SK-N-SH (cell line): ENCODE measurements at regions not wholly inside any gene's neighbourhood (a gene's known extent, or its start where the extent isn't known, plus 50 kb on each side); places are given as distances from the start of the nearest gene placed in this dataset.

Experiments
- EP300 ChIP-seq, 2 experiments: IDR thresholded peaks; 2 replicates each; pipeline versions ENCODE4 v1.4.0 to v1.6.1; 2012; ENCODE audit warnings: borderline replicate concordance in 1 of 2, low read depth in 1 of 2, low read length in 1 of 2
- GATA2 ChIP-seq: sonication (generic); formaldehyde crosslinking; IDR thresholded peaks from 2 replicates; pipeline ENCODE4 v1.5.0; 2020; ENCODE audit warnings: mild to moderate bottlenecking, missing genetic modification reagents
- NRF1 ChIP-seq: IDR thresholded peaks from 2 replicates; pipeline ENCODE4 v1.6.1; 2012; ENCODE audit warnings: low read depth, mild to moderate bottlenecking, low read length
- POLR2AphosphoS5 ChIP-seq: IDR thresholded peaks from 2 replicates; pipeline ENCODE4 v1.6.1; 2012; ENCODE audit warnings: low read depth, low read length
- RCOR1 ChIP-seq: fragments of 150-350 bp; IDR thresholded peaks from 2 replicates; pipeline ENCODE4 v1.6.1; 2017; ENCODE audit warnings: antibody characterized with exemption, low read length
- RFX5 ChIP-seq: IDR thresholded peaks from 2 replicates; pipeline ENCODE4 v1.6.1; 2012; ENCODE audit warnings: mild to moderate bottlenecking, improper control_type of control experiment, low read length
- SMC3 ChIP-seq: IDR thresholded peaks from 2 replicates; pipeline ENCODE4 v1.6.1; 2012; ENCODE audit warnings: low read depth, low read length, improper control_type of control experiment
- TCF12 ChIP-seq: IDR thresholded peaks from 2 replicates; pipeline ENCODE4 v1.4.0; 2012
- YY1 ChIP-seq: IDR thresholded peaks from 2 replicates; pipeline ENCODE4 v1.4.0; 2012; ENCODE audit warnings: low read depth, mild to moderate bottlenecking
- TF ChIP-seq, protein P1 (sequence below): fragments of 200-600 bp; sonication (generic); IDR thresholded peaks from 2 replicates; pipeline ENCODE4 v1.6.1; 2017; ENCODE audit warnings: antibody characterized with exemption, mild to moderate bottlenecking, moderate library complexity
- TF ChIP-seq, protein P2 (sequence below): IDR thresholded peaks from 2 replicates; pipeline ENCODE4 v1.4.0; 2012; ENCODE audit warnings: low read depth, borderline replicate concordance

DNA sequence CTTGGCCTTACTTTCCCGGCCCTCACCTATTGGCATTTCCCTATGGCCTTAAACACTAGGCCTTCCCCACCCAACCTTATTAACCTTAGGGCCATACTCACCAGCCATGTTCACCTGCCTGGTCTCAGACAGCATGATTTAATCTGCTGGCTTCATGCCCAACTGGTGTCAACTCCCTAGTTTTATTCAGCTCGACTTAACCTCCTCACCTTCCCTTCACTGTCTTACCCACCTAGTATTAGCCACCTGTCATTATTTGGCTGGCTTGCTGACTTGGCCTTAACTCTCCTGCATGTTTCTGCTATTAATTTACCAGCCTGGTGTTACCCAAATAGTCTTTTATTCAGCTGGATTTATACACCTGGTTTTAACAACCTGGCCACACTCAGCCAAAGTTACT lies 136.0 kb upstream of the ZSWIM2 start:
- no peak for TF ChIP-seq POLR2AphosphoS5
- TF ChIP-seq, protein P1, sequence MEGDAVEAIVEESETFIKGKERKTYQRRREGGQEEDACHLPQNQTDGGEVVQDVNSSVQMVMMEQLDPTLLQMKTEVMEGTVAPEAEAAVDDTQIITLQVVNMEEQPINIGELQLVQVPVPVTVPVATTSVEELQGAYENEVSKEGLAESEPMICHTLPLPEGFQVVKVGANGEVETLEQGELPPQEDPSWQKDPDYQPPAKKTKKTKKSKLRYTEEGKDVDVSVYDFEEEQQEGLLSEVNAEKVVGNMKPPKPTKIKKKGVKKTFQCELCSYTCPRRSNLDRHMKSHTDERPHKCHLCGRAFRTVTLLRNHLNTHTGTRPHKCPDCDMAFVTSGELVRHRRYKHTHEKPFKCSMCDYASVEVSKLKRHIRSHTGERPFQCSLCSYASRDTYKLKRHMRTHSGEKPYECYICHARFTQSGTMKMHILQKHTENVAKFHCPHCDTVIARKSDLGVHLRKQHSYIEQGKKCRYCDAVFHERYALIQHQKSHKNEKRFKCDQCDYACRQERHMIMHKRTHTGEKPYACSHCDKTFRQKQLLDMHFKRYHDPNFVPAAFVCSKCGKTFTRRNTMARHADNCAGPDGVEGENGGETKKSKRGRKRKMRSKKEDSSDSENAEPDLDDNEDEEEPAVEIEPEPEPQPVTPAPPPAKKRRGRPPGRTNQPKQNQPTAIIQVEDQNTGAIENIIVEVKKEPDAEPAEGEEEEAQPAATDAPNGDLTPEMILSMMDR: no peak
- no peak for TF ChIP-seq RCOR1
- no peak for TF ChIP-seq YY1
- TF ChIP-seq NRF1: no peak
- no peak for TF ChIP-seq GATA2 (CRISPR knock-in tag)
- no peak for TF ChIP-seq EP300 (IDR thresholded peaks at IDR 0.05; ENCODE audit: borderline replicate concordance in 1 of 2, low read depth in 1 of 2, low read length in 1 of 2)
- TF ChIP-seq RFX5: no peak
- no peak for TF ChIP-seq TCF12
- TF ChIP-seq SMC3: no peak
- TF ChIP-seq, protein P2, sequence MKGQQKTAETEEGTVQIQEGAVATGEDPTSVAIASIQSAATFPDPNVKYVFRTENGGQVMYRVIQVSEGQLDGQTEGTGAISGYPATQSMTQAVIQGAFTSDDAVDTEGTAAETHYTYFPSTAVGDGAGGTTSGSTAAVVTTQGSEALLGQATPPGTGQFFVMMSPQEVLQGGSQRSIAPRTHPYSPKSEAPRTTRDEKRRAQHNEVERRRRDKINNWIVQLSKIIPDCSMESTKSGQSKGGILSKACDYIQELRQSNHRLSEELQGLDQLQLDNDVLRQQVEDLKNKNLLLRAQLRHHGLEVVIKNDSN: no peak
